T-helper 2 cell treated with Interferon-gamma antibody and Interleukin-4, amounts not matched to agents 100 ng/mL and 5 ng/mL, for 36 hours (primary cell): ENCODE measurements at regions not wholly inside any gene's neighbourhood (a gene's known extent, or its start where the extent isn't known, plus 50 kb on each side); places are given as distances from the start of the nearest gene placed in this dataset.
"Not testable (repeated sequence)": the region's sequence is repeated elsewhere in the genome, so short reads cannot be mapped to it uniquely, and the experiment has no call there.

Source experiments
- intact Hi-C: fragments of 100-400 bp; cut with micrococcal nuclease; formaldehyde crosslinking; loops from one replicate; pipeline ENCODE4 v1.15.1; 2023

GRCh38 chr9:73095425-73095824 is 56.2 kb upstream of the ANXA1 start:
- intact Hi-C loops: no loop called here

GRCh38 chr9:73093740-73094379 is 57.8 kb upstream of the ANXA1 start:
- intact Hi-C loops: no loop called here

- intact Hi-C loops: no loop called here
Measured at GRCh38 chr9:73093016-73093739, 58.5 kb upstream of the ANXA1 start.

GRCh38 chr9:73091909-73092308 is 59.8 kb upstream of the ANXA1 start:
- intact Hi-C loops: no loop called here

- intact Hi-C loops: no loop called here
Measured at GRCh38 chr9:73090214-73090613, 61.5 kb upstream of the ANXA1 start.

GRCh38 chr9:73089304-73089985 is 62.2 kb upstream of the ANXA1 start:
- intact Hi-C loops: no loop called here

GRCh38 chr9:73087876-73088275 is 63.8 kb upstream of the ANXA1 start:
- intact Hi-C loops: not testable (repeated sequence)

GRCh38 chr9:73083519-73083918 is 68.1 kb upstream of the ANXA1 start:
- intact Hi-C loops: loop anchor here (5.0 kb wide), 2 partner anchors 211 to 226 kb away; no protein-coding TSS in a partner anchor

GRCh38 chr9:73081979-73082657 is 69.5 kb upstream of the ANXA1 start:
- intact Hi-C loops: loop anchor here (1.0 to 5.0 kb wide), 3 partner anchors 210 to 801 kb away; no protein-coding TSS in a partner anchor

- intact Hi-C loops: loop anchor here (5.0 kb wide), 2 partner anchors 208 to 223 kb away; no protein-coding TSS in a partner anchor
Measured at GRCh38 chr9:73080110-73080694, 71.5 kb upstream of the ANXA1 start.

- intact Hi-C loops: no loop called here
Measured at GRCh38 chr9:73079326-73079725, 72.3 kb upstream of the ANXA1 start.

- intact Hi-C loops: no loop called here
Measured at GRCh38 chr9:73077625-73078030, 74.0 kb upstream of the ANXA1 start.

GRCh38 chr9:73076970-73077369 is 74.7 kb upstream of the ANXA1 start:
- intact Hi-C loops: no loop called here

GRCh38 chr9:73074176-73074708 is 77.4 kb upstream of the ANXA1 start:
- intact Hi-C loops: no loop called here

GRCh38 chr9:73073337-73074175 is 78.1 kb upstream of the ANXA1 start:
- intact Hi-C loops: no loop called here

- intact Hi-C loops: no loop called here
Measured at GRCh38 chr9:73067074-73067473, 84.6 kb upstream of the ANXA1 start.

- intact Hi-C loops: no loop called here
Measured at GRCh38 chr9:73065439-73065838, 86.2 kb upstream of the ANXA1 start.

GRCh38 chr9:73064315-73064714 is 87.3 kb upstream of the ANXA1 start:
- intact Hi-C loops: no loop called here

- intact Hi-C loops: no loop called here
Measured at GRCh38 chr9:73061146-73061545, 90.5 kb upstream of the ANXA1 start.

- intact Hi-C loops: no loop called here
Measured at GRCh38 chr9:73059247-73059646, 92.4 kb upstream of the ANXA1 start.
